ENCODE measurements at regions not wholly inside any gene's neighbourhood (a gene's known extent, or its start where the extent isn't known, plus 50 kb on each side); places are given as distances from the start of the nearest gene placed in this dataset.
"Not testable (repeated sequence)": the region's sequence is repeated elsewhere in the genome, so short reads cannot be mapped to it uniquely, and the experiment has no call there.

- no peak for DNase-seq (ENCODE audit: low read depth)
These were observed 278.4 kb downstream of the NDUFA10 start for GRCh38 chr2:239746559-239747246.

DNA sequence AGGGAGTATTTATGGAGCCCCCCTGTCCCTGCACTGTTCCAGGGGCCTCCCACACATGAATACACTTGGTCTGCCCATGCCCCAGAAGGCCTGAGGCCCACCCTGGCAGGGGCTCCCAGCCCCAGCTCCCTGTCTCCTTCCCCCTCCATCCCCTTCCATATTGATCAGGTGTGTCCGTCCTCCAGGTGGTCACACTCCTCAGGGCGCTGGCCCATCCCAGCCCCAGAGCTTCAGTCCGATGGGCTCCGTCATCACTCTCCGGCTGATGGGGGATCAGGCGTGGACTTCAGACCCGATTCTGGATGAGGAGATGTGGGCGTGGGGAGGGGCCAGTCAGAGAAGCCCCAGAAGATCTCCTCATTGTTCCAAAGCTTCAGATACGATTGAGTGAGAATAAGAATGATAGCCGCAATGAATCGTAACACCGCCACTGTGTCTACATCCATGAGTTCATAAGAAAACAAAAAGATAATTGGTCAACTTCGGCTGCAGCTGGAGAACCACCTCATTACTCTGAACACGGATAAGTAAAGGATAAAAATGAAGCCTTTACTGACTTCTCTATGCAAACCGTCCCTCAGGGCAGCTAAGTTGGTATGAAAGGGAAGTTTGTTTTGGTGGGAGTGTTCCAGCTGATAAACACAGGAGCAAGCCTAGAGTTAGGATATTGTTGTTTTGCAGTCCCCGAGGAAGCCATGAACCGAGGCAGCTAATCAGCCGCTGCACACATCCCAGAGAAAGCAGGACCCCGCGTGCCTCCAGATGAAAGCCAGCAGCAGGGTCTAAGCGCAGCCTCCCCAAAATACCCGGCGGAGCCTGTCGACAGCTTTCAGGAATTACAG lies 279.5 kb downstream of the NDUFA10 start:
- DNase-seq (ENCODE audit: low read depth) = no peak

DNA sequence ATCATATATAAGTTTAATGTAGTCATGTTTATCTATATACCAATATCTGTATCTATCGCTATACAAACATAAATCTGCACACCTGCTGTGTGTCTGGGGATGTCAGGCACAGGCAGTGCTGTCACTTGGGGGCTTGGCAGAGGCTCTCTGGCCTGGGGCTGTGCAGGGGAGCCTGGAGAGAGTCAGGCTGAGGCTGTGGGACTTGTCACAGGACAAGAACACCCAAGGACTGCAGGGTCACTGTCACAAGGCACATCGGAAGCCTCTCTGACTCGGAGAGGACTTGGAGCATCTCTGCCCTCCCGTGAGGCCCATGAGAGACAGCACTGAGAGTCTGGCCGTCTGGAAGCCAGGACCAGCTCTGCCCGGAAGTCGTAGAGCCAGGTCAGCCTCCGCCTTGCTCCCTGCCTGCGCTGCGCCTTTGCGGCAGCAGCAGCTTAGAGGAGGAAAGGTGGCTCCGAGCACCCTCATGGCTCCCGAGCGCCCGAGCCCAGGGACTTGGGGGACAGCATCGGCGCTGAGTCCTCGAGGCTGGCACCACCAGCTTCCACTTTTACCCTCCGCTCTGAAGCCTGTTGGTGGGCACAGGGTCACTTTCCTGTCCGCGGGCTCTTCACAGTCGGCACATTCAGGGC lies 280.3 kb downstream of the NDUFA10 start:
- DNase-seq (ENCODE audit: low read depth) = no peak

DNA sequence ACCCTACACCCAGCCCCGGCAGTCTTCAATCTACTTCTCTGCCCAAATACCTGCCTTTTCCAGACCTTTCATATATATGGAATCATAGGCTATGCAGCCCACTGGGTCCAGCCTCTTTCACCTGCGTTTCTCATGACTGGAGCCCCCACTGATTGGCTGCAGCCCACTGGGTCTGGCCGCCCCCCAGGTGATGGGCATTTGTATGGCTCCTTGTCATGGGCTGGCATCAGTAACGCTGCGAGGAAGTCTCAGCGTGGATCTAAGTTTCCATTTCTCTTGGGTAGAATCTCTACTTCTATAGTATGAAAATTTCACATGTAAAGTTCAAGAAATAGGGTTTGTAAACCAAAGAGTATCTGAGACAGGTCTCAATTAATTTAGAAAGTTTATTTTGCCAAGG lies 281.9 kb downstream of the NDUFA10 start:
- DNase-seq (ENCODE audit: low read depth) = no peak

DNA sequence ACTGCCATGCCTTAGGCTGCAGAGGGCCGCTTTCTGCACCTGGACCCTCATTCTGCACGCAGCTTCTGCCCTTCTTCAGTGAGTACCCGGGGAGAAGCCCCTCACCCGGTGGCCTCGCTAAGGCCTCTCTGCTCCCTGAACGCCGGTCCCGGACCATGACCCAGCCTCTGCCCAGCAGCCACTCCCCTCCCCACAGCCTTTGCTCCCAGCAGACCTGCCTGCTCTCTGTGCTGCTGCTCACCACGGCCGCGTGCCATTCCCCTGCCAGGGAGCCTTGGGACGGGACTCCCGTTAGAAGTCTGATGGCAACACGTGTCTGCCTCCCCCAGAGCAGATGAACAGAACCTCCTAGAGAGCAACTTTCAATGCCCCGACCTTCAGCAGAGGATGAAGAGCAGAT lies 282.8 kb downstream of the NDUFA10 start:
- DNase-seq (ENCODE audit: low read depth) = no peak

DNA sequence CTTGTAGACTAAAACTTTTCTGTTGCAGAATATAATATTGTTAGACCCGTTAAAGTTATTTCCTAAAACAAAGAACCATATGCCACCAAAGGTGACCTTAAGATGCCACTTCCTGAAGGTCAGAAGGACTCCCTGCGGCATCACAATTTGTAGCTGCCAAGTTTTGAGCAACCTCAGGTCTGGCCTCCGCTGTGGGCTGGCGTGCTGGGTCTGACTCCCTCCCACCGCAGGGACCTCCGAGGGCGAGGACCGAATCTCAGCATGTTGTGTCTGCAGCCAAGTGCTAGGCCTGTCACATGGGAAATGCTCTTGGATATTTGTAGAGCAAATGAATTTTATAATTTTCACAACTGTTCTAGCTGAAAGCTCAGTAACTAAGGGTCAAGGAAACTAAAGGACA lies 285.9 kb downstream of the NDUFA10 start:
- DNase-seq (ENCODE audit: low read depth) = no peak

DNA sequence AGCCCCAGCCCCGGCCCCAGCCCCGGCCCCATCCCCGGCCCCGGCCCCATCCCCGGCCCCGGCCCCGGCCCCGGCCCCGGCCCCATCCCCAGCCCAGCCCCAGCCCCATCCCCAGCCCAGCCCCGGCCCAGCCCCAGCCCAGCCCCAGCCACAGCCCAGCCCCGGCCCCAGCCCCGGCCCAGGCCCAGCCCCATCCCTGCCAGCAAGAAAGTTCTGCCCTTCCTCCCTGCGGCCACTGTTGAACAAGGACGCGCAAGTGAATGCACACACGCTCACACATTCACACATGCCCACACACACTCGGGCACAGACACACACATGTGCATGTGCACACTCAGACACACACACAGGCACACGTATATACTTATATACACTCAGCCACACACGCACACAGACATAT lies 287.0 kb downstream of the NDUFA10 start:
- no peak for DNase-seq (ENCODE audit: low read depth)

- DNase-seq (ENCODE audit: low read depth) = no peak
These were observed 288.0 kb downstream of the NDUFA10 start for GRCh38 chr2:239737144-239737463.

- DNase-seq (ENCODE audit: low read depth) = no peak
These were observed 288.6 kb downstream of the NDUFA10 start for GRCh38 chr2:239736358-239737143.

DNA sequence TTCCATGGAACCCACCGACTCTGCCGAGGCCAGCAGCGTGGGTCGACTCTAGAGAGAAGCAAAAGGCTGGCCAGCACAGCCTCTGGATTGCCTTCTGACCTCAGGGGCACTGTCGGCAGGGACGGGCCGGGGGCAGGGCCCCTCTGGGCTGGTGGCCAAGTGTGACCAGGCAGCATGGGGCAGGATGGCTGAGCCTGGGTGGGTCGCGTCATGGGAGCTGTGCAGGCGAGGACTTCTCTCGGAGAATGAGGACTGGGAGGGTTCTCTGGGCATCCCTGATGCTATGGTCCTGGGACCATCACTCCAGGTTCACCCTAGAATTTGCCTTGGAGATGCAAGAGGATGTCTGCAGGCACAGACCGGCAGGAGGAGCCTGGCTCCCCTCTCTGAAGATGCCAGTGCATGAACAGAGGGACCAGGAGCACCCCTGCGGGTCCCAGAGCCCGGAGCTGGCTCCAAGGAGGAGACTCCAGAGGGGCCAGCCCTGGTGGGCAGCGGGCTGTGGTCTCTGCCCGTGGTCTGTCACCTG lies 289.2 kb downstream of the NDUFA10 start:
- no peak for DNase-seq (ENCODE audit: low read depth)

DNA sequence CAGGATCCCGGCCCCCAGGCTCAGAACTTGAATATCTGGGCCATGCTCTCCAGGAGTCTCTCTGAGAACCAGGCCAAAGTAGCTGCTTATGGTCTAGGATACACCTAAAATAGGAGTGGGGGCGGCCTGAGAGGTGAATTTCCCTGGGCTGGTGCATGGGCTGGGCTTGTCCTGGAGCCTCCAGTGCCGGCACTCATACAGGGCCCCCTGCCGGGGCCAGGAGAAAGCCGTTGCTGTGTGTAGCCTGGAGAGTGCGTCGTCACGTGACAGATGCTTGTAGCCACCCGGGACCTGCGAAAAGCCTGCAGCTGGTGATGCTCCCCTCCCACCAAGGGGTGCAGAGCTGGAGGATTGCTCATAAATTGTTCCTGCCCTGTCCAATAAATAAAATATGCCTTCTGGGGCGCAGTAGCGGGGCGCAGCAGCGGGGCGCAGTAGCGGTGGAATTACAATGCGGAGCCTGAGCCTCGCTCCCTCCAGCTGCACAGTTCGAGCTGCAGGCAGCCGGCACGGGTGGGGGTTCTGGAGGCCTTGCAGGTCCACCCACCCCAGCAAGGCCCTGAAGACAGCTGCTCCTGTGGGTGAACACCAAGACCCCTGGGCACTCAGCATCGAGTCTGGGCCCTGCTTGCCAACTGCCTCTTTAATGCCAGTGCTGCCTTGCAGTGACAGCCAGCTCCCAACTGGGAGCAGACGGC lies 289.9 kb downstream of the NDUFA10 start:
- no peak for DNase-seq (ENCODE audit: low read depth)

GRCh38 chr2:239734436-239735005 lies 290.6 kb downstream of the NDUFA10 start:
- DNase-seq (ENCODE audit: low read depth) = no peak

- DNase-seq (ENCODE audit: low read depth) = no peak
These were observed 292.5 kb downstream of the NDUFA10 start for GRCh38 chr2:239732666-239733010.

- no peak for DNase-seq (ENCODE audit: low read depth)
These were observed 293.0 kb downstream of the NDUFA10 start for GRCh38 chr2:239731998-239732665.

DNA sequence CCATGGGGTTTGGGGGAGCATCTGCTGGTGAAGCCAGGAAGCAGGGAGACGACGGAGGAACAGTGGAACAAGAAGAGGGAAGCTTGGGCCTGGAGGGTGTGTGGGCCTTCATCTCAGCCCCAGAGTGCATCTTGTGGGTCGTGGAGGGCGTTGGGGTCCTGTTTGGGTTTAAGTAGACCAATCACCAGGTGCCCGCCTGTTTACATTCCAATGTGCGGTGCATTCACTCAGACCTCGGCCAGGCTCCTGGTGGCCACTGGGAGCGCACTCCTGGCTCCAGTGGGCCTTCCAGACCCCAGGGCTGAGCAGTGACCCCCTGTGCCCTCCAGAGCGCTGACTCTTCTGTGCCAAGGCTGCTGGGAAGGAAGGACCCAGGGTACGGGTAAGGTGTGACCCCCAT lies 293.7 kb downstream of the NDUFA10 start:
- DNase-seq (ENCODE audit: low read depth) = no peak

- DNase-seq (ENCODE audit: low read depth) = no peak
These were observed 294.2 kb downstream of the NDUFA10 start for GRCh38 chr2:239730897-239731296.

DNA sequence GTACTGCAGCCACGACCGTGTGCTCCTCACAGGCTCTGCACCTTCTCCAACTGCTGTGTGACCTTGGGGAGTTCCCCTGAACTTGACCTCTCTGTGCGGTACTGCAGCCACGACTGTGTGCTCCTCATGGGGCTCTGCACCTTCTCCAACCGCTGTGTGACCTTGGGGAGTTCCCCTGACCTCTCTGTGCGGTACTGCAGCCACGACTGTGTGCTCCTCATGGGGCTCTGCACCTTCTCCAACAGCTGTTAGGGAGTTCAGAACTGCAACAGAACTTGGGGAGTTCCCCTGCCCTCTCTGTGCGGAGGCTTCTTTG lies 294.6 kb downstream of the NDUFA10 start:
- not testable (repeated sequence) for DNase-seq (ENCODE audit: low read depth)

DNA sequence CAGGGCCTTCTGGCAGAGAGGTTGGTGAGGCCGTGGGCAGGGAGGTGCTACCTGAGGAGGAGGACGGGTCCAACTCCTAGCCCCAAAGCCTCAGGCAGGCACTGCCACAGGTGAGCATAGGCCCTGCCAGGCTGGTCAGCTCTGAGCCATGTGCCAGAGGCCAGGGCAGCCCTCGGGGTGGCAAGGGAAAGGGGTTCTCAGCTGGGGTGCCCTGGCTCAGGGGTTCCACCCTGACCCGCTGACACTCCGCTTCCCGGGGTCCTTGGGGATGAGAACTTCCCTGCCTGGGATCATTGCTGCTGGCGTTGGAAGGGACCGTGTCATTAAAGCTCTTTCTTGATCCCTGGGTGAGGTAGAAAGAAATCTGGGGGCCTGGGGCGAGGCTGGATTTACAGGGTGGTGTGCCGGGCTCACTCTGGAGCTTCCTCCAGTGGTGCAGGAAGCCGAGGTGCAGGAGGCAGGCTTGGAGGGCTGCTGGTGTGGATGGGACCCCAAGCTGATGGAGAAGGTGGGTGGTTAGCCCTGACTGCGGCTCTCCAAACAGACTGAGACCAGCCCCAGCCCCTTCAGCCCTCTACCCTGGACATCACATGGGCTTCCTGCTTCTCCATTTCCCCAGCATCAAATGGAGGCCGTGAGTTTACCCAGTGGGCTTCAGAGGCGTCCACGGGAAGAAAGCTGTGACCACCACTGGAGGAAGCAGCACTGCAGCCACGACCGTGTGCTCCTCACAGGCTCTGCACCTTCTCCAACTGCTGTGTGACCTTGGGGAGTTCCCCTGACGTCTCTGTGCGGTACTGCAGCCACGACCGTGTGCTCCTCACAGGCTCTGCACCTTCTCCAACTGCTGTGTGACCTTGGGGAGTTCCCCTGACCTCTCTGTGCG lies 295.2 kb downstream of the NDUFA10 start:
- DNase-seq (ENCODE audit: low read depth) = no peak

DNA sequence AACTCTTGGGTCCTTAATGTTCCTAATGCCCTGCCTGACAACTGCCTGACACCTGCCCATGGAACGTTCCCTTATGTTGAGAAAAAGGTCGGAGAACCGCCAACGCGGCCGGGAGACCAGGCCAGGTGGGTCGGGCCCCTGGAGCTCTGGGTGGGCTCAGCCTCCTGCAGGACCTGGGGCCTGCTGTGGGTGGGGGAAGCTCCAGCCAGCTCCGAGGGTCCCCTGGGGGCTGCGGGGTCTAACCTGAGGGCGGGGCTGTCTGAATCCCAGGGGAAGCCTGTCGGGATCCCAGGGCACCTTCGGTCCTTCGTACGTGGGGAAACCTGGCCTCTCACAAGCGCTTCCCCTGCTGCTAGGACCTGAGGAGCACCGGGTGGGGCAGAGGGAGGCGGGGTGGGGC lies 296.0 kb downstream of the NDUFA10 start:
- no peak for DNase-seq (ENCODE audit: low read depth)

DNA sequence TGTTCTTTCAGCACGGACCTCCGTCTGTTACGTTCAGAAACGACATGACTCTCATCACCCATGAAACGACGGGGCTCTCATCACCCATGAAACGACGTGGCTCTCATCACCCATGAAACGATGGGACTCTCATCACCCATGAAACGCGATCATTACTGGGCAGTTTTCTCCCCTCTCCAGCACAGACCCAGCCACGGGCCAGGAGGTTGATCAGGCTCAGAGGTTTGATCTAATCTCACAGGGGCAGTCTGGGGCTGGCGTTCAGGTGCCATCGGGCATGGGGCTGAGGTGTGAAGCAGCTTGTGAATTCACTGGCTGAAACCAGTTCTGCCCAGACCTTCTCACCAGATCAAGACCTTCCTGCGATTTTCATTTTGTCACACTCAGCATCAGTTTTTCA lies 296.4 kb downstream of the NDUFA10 start:
- DNase-seq (ENCODE audit: low read depth) = no peak
